Spleen (tissue), 11 donors: ENCODE measurements at regions not wholly inside any gene's neighbourhood (a gene's known extent, or its start where the extent isn't known, plus 50 kb on each side); places are given as distances from the start of the nearest gene placed in this dataset.

Source experiments
- DNase-seq: peaks from one replicate; pipeline ENCODE4 v3.0.0-alpha.2; 2020
- H3K27ac ChIP-seq, 8 donors: fragments of 200-600 bp; sonication (generic) in 7 of 8; 1 replicate in 4 of 8; 2 replicates in 4 of 8; pipeline versions ENCODE4 v1.5.0 to v1.8.0; 2016 to 2021; ENCODE audit warnings: inconsistent platforms in 4 of 8, mild to moderate bottlenecking in 4 of 8, moderate library complexity in 1 of 8
- H3K27me3 ChIP-seq, 7 donors: fragments of 200-600 bp; sonication (generic) in 6 of 7; replicated peaks in 1 of 7; 1 replicate in 4 of 7; 2 replicates in 3 of 7; pipeline versions ENCODE4 v1.5.0 to v1.8.0; 2016 to 2021; ENCODE audit warnings: inconsistent platforms in 3 of 7, mild to moderate bottlenecking in 1 of 7
- H3K36me3 ChIP-seq, 6 donors: fragments of 200-600 bp; sonication (generic) in 5 of 6; 1 replicate in 4 of 6; 2 replicates in 2 of 6; pipeline versions ENCODE4 v1.5.0 to v1.8.0; 2016 to 2021; ENCODE audit warnings: inconsistent platforms in 2 of 6
- H3K4me1 ChIP-seq, 6 donors: fragments of 200-600 bp; sonication (generic) in 5 of 6; 1 replicate in 3 of 6; 2 replicates in 3 of 6; pipeline versions ENCODE4 v1.5.0 to v1.8.0; 2016 to 2021; ENCODE audit warnings: inconsistent platforms in 3 of 6
- H3K4me3 ChIP-seq, 8 donors: fragments of 200-600 bp; sonication (generic) in 7 of 8; 1 replicate in 4 of 8; 2 replicates in 4 of 8; pipeline versions ENCODE4 v1.5.0 to v1.8.0; 2016 to 2021; ENCODE audit warnings: inconsistent platforms in 4 of 8, mild to moderate bottlenecking in 4 of 8, moderate library complexity in 2 of 8
- H3K9me3 ChIP-seq, 8 donors: fragments of 200-600 bp; sonication (generic) in 7 of 8; 1 replicate in 4 of 8; 2 replicates in 4 of 8; pipeline versions ENCODE4 v1.5.0 to v1.8.0; 2016 to 2021; ENCODE audit warnings: inconsistent platforms in 4 of 8
- POLR2A ChIP-seq, 3 donors: fragments of 450-650 bp; IDR thresholded peaks; one replicate each; pipeline ENCODE4 v1.5.1; 2017; ENCODE audit warnings: antibody characterized with exemption in 3 of 3, mild to moderate bottlenecking in 1 of 3
- POLR2AphosphoS5 ChIP-seq, 3 donors: sonication (generic); formaldehyde crosslinking; IDR thresholded peaks; one replicate each; pipeline ENCODE4 v1.5.1; 2017; ENCODE audit warnings: antibody characterized with exemption in 3 of 3
- WGBS, 5 donors: extraction: QIAGEN DNeasy Blood & Tissue Kit in 3 of 5; methylation state at CpG; one replicate each; pipeline versions ENCODE4 v1.1.5 to v1.1.7; 2013 to 2018; 5-methylcytosine and 5-hydroxymethylcytosine counted together
- intact Hi-C: fragments of 100-400 bp; cut with DNase I; formaldehyde crosslinking; loops from one replicate; pipeline ENCODE4 v1.15.0; 2023; ENCODE audit warnings: low total_unique reads
- TF ChIP-seq, protein P1 (sequence below), 11 experiments: fragments of 200-600 bp in 7 of 11; fragments of 450-650 bp in 4 of 11; sonication (generic) in 4 of 11; IDR thresholded peaks in 8 of 11; conservative IDR thresholded peaks in 3 of 11; 1 replicate in 7 of 11; 2 replicates in 4 of 11; pipeline versions ENCODE4 v1.4.0 to v1.8.0; 2016 to 2021; ENCODE audit warnings: antibody characterized with exemption in 11 of 11, inconsistent platforms in 4 of 11, mild to moderate bottlenecking in 1 of 11
- donor health status: healthy with polysubstance abuse.
- donor health status: DM: no; HTN: no; CAD: no; lungs with moderate emphysema.
- donor health status: DM: no; HTN: no; CAD: no.
- donor health status: Bipolar disorder and iron deficiency.
- donor health status: healthy.
- donor health status: DM: no; HTN: no; CAD: no.
- donor health status: DM: yes; HTN: yes; CAD: no.

DNA sequence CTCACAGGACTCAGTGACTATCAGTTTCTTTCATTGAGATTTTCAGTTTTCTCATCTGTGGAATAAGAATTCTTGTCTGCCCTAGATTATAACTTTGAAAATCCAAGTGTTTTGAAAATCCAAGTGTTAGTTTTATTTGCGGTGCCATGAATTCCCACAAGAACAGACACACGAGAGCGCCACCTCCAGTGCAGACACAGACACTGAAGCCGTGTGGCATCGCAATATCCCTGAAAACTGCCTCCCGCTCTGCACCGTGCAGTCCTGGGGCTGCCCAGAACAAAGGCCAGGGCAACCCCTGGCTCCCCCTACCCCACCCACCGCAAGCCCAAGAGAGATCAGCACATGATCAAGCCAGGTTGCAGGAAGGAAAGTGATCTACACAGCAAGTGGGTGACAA is 229.5 kb upstream of the ASIC2 start:
- Histone ChIP-seq H3K9me3 (peaks cover 0 to 11% (median 8%) of the 10 kb centered on the region in 8 donors), H3K4me3 (no peak overlapping the region), H3K27ac (no peak overlapping the region), H3K4me1 (no peaks in the 10 kb centered on the region), H3K36me3 (no peaks in the 10 kb centered on the region), H3K27me3 (peaks cover 0 to 27% (median 0%) of the 10 kb centered on the region in 7 donors)
- intact Hi-C loops = loop anchor here (10.0 kb wide), 1 partner anchor 62 kb away; no protein-coding TSS in a partner anchor
- TF ChIP-seq, protein P1, sequence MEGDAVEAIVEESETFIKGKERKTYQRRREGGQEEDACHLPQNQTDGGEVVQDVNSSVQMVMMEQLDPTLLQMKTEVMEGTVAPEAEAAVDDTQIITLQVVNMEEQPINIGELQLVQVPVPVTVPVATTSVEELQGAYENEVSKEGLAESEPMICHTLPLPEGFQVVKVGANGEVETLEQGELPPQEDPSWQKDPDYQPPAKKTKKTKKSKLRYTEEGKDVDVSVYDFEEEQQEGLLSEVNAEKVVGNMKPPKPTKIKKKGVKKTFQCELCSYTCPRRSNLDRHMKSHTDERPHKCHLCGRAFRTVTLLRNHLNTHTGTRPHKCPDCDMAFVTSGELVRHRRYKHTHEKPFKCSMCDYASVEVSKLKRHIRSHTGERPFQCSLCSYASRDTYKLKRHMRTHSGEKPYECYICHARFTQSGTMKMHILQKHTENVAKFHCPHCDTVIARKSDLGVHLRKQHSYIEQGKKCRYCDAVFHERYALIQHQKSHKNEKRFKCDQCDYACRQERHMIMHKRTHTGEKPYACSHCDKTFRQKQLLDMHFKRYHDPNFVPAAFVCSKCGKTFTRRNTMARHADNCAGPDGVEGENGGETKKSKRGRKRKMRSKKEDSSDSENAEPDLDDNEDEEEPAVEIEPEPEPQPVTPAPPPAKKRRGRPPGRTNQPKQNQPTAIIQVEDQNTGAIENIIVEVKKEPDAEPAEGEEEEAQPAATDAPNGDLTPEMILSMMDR (IDR thresholded peaks at IDR 0.05 in 8 of 11, conservative IDR thresholded peaks at IDR 0.05 in 3 of 11) = no peak
- TF ChIP-seq POLR2AphosphoS5 (IDR thresholded peaks at IDR 0.05) = no peak
- no peak for TF ChIP-seq POLR2A (IDR thresholded peaks at IDR 0.05)
- 72 to 90% (median 81%) methylated on average over 8 of the region's 8 CpGs for WGBS, 5 donors
- DNase-seq = no peak

DNA sequence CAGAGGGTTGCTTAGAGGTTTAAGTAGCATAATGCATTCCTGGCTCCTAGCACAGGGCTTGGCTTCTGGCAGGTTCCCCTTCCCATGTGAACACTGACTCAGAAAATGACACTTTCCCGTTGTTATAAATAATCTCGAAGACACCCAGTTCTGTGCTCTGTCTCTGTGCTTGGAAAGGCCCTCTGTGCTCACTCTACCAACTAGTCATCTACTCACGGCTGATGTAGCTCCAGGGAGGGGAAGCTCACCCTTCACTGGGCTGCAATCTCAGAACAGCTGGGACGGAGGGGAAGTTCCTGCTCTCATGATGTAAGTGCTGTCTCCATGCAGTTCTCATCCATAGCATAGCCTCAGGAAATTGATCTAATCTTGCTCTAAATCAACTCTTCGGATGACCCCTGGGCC is 230.5 kb upstream of the ASIC2 start:
- intact Hi-C loops = loop anchor here (10.0 kb wide), 1 partner anchor 61 kb away; no protein-coding TSS in a partner anchor
- H3K36me3 ChIP-seq = no peaks in the 10 kb centered on the region
- peaks cover 0 to 21% (median 0%) of the 10 kb centered on the region in 7 donors for H3K27me3 ChIP-seq
- H3K4me1 ChIP-seq = no peaks in the 10 kb centered on the region
- H3K9me3 ChIP-seq = peaks cover 0 to 15% (median 11%) of the 10 kb centered on the region in 8 donors
- no peak for DNase-seq
- H3K4me3 ChIP-seq = no peak overlapping the region
- H3K27ac ChIP-seq = no peak overlapping the region
- TF ChIP-seq POLR2A (IDR thresholded peaks at IDR 0.05) (no peak), POLR2AphosphoS5 (IDR thresholded peaks at IDR 0.05) (no peak)
- TF ChIP-seq, protein P1 (IDR thresholded peaks at IDR 0.05 in 8 of 11, conservative IDR thresholded peaks at IDR 0.05 in 3 of 11) = no peak
- WGBS, 5 donors = 33 to 41% (median 36%) methylated on average over 5 of the region's 5 CpGs

DNA sequence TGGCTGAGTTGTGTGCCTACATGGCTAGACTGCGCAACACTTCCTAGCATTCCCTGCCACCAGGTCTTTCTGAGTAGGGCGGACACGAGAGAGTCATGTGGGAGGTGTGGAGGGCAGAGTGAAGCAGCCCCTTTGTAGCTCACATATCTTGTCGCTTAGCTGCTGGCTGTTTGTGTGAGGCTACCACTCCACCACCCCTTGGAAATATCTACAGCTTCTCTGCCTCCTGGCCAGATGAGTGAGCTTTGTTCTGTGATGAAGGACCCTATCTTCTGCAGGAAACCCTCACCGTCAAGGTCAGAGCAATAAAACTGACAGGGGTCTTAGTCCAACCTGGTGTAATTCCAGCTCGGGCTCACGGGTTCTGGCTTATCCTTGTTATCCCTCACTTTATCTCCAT is 232.1 kb upstream of the ASIC2 start:
- TF ChIP-seq, protein P1 (IDR thresholded peaks at IDR 0.05 in 8 of 11, conservative IDR thresholded peaks at IDR 0.05 in 3 of 11) = no peak
- TF ChIP-seq POLR2AphosphoS5 (IDR thresholded peaks at IDR 0.05) = no peak
- TF ChIP-seq POLR2A (IDR thresholded peaks at IDR 0.05) = no peak
- intact Hi-C loops = loop anchor here (10.0 kb wide), 1 partner anchor 60 kb away; no protein-coding TSS in a partner anchor
- 72 to 76% (median 73%) methylated on average over 7 of the region's 7 CpGs for WGBS, 5 donors
- no peaks in the 10 kb centered on the region for H3K4me1 ChIP-seq
- no peaks in the 10 kb centered on the region for H3K36me3 ChIP-seq
- no peak for DNase-seq
- peaks cover 0 to 17% (median 0%) of the 10 kb centered on the region in 7 donors for H3K27me3 ChIP-seq
- H3K27ac ChIP-seq = no peak overlapping the region
- peaks cover 0 to 15% (median 11%) of the 10 kb centered on the region in 8 donors for H3K9me3 ChIP-seq
- no peak overlapping the region for H3K4me3 ChIP-seq

DNA sequence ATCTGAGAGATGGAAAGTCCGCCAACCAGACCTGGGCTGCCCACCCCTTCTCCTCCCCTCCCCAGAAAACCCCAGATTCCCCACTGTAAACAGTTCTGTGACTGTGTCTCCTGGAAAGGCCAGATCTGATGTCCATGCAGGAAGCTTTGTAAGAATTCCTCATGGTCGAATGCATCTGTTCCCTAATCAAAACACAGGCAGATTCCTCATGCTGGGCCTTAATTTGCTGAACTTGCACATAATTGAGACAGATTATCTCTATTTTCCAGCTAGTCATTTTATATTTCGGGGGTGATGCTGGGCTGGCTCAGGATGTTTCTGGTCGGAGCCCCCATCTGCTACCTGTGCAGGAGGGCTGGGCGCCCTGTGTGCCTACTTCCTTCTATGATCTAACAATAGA is 233.6 kb upstream of the ASIC2 start:
- no peaks in the 10 kb centered on the region for H3K4me1 ChIP-seq
- peaks cover 0 to 11% (median 0%) of the 10 kb centered on the region in 7 donors for H3K27me3 ChIP-seq
- intact Hi-C loops = loop anchor here (10.0 kb wide), 1 partner anchor 58 kb away; no protein-coding TSS in a partner anchor
- H3K4me3 ChIP-seq = no peak overlapping the region
- TF ChIP-seq POLR2AphosphoS5 (IDR thresholded peaks at IDR 0.05) = no peak
- TF ChIP-seq, protein P1 (IDR thresholded peaks at IDR 0.05 in 8 of 11, conservative IDR thresholded peaks at IDR 0.05 in 3 of 11) = no peak
- DNase-seq = no peak
- H3K27ac ChIP-seq = no peak overlapping the region
- peaks cover 0 to 15% (median 11%) of the 10 kb centered on the region in 8 donors for H3K9me3 ChIP-seq
- H3K36me3 ChIP-seq = no peaks in the 10 kb centered on the region
- WGBS, 5 donors = 76 to 88% (median 82%) methylated on average over 5 of the region's 5 CpGs
